SK-N-SH (cell line): ENCODE measurements at regions not wholly inside any gene's neighbourhood (a gene's known extent, or its start where the extent isn't known, plus 50 kb on each side); places are given as distances from the start of the nearest gene placed in this dataset.

ENCODE experiments used
- CTCF ChIA-PET: fragments of 300-600, 350-600 bp; formaldehyde crosslinking; extraction: SDS; loops from one replicate; lab custom pipeline; 2021; lab: Yijun Ruan, JAX
- POLR2A ChIA-PET: fragments of 350-600 bp; sonication (Branson Sonifier 250); formaldehyde crosslinking; extraction: SDS; loops from one replicate; lab custom pipeline; 2020; ENCODE audit warnings: antibody characterized with exemption, inconsistent platforms; lab: Yijun Ruan, JAX
- DNase-seq: peaks from one replicate; pipeline ENCODE4 v3.0.0; 2012
- H2AFZ ChIP-seq: fragments of 200-600 bp; sonication (generic); 2 replicates; pipeline ENCODE4 v1.8.1; 2016; ENCODE audit warnings: antibody characterized with exemption, mild to moderate bottlenecking, low read depth
- H3F3A ChIP-seq: fragments of 200-600 bp; sonication (generic); replicated peaks from 2 replicates; pipeline ENCODE3; 2016; ENCODE audit warnings: antibody characterized with exemption, mild to moderate bottlenecking; ENCODE audit not compliant: insufficient read depth
- H3K27ac ChIP-seq, 2 experiments: fragments of 200-500 bp in 1 of 2; fragments of 200-600 bp in 1 of 2; sonication (Bioruptor generic) in 1 of 2; sonication (generic), shearing (Covaris generic) in 1 of 2; 2 replicates each; pipeline versions ENCODE4 v1.5.1 to v1.6.1; 2014 to 2016; ENCODE audit warnings: low read depth in 2 of 2, inconsistent platforms in 1 of 2, low read length in 1 of 2, mild to moderate bottlenecking in 1 of 2, mixed read lengths in 1 of 2
- H3K27me3 ChIP-seq: fragments of 200-600 bp; sonication (generic), shearing (Covaris generic); 2 replicates; pipeline ENCODE4 v1.6.1; 2016; ENCODE audit warnings: mixed run types; ENCODE audit not compliant: insufficient read depth
- H3K36me3 ChIP-seq, 2 experiments: fragments of 200-500 bp in 1 of 2; fragments of 200-600 bp in 1 of 2; sonication (Bioruptor generic) in 1 of 2; sonication (generic) in 1 of 2; replicated peaks in 1 of 2; 2 replicates each; pipeline versions ENCODE3 to v1.5.1; 2014 to 2016; ENCODE audit warnings: low read length in 1 of 2, mild to moderate bottlenecking in 1 of 2; ENCODE audit not compliant: insufficient read depth in 2 of 2, control insufficient read depth in 1 of 2
- H3K4me1 ChIP-seq, 2 experiments: fragments of 200-500 bp in 1 of 2; fragments of 200-600 bp in 1 of 2; sonication (Bioruptor generic) in 1 of 2; sonication (generic), shearing (Covaris generic) in 1 of 2; 2 replicates each; pipeline versions ENCODE4 v1.5.1 to v1.6.1; 2014 to 2016; ENCODE audit warnings: low read depth in 1 of 2, low read length in 1 of 2, mixed run types in 1 of 2; ENCODE audit not compliant: insufficient read depth in 2 of 2, control insufficient read depth in 1 of 2
- H3K4me2 ChIP-seq: fragments of 200-600 bp; sonication (generic), shearing (Covaris generic); 2 replicates; pipeline ENCODE4 v1.6.1; 2017; ENCODE audit warnings: mixed run types
- H3K4me3 ChIP-seq, 2 experiments: fragments of 200-500 bp in 1 of 2; fragments of 200-600 bp in 1 of 2; sonication (Bioruptor generic) in 1 of 2; sonication (generic), shearing (Covaris generic) in 1 of 2; 2 replicates each; pipeline versions ENCODE4 v1.5.1 to v1.8.1; 2014 to 2016; ENCODE audit warnings: low read depth in 2 of 2, inconsistent platforms in 1 of 2, low read length in 1 of 2, mild to moderate bottlenecking in 1 of 2, mixed read lengths in 1 of 2, moderate library complexity in 1 of 2
- H3K79me2 ChIP-seq: fragments of 200-600 bp; sonication (generic); 2 replicates; pipeline ENCODE4 v1.8.1; 2017; ENCODE audit warnings: mild to moderate bottlenecking; ENCODE audit not compliant: insufficient read depth
- H3K9ac ChIP-seq: fragments of 200-600 bp; sonication (generic); 2 replicates; pipeline ENCODE4 v1.6.1; 2017; ENCODE audit warnings: mixed run types
- H3K9me2 ChIP-seq: fragments of 200-600 bp; sonication (generic); 2 replicates; pipeline ENCODE4 v1.6.1; 2017; ENCODE audit warnings: mixed run types
- H3K9me3 ChIP-seq: fragments of 200-600 bp; sonication (generic); 2 replicates; pipeline ENCODE4 v1.6.1; 2017; ENCODE audit warnings: mixed run types, mild to moderate bottlenecking, moderate library complexity
- H4K20me1 ChIP-seq: fragments of 200-600 bp; sonication (generic); 2 replicates; pipeline ENCODE4 v1.6.1; 2017; ENCODE audit warnings: mild to moderate bottlenecking, mixed run types; ENCODE audit not compliant: insufficient read depth
- CHD2 ChIP-seq: fragments of 150-350 bp; IDR thresholded peaks from 2 replicates; pipeline ENCODE4 v1.6.1; 2018; ENCODE audit warnings: low read length; ENCODE audit not compliant: partially characterized antibody
- CTCF ChIP-seq: fragments of 200-600 bp; sonication (generic); IDR thresholded peaks from 2 replicates; pipeline ENCODE4 v1.6.1; 2017; ENCODE audit warnings: antibody characterized with exemption, mild to moderate bottlenecking, moderate library complexity
- ELF1 ChIP-seq: IDR thresholded peaks from 2 replicates; pipeline ENCODE4 v1.4.0; 2012
- EP300 ChIP-seq, 2 experiments: IDR thresholded peaks; 2 replicates each; pipeline versions ENCODE4 v1.4.0 to v1.6.1; 2012; ENCODE audit warnings: borderline replicate concordance in 1 of 2, low read depth in 1 of 2, low read length in 1 of 2
- EZH2phosphoT487 ChIP-seq: fragments of 200-600 bp; sonication (generic); IDR thresholded peaks from 2 replicates; pipeline ENCODE4 v1.6.1; 2017; ENCODE audit warnings: low read depth, mixed run types, mild to moderate bottlenecking, antibody characterized with exemption, moderate library complexity, borderline replicate concordance
- FOSL2 ChIP-seq: IDR thresholded peaks from 2 replicates; pipeline ENCODE4 v1.4.0; 2012; ENCODE audit warnings: low read depth, mild to moderate bottlenecking, moderate library complexity, borderline replicate concordance
- FOXJ3 ChIP-seq: sonication (generic); formaldehyde crosslinking; IDR thresholded peaks from 2 replicates; pipeline ENCODE4 v1.5.1; 2020; ENCODE audit warnings: mild to moderate bottlenecking, missing genetic modification reagents
- FOXM1 ChIP-seq: IDR thresholded peaks from 2 replicates; pipeline ENCODE4 v1.4.0; 2012; ENCODE audit warnings: low read depth, mild to moderate bottlenecking
- MEF2A ChIP-seq: IDR thresholded peaks from 2 replicates; pipeline ENCODE4 v1.4.0; 2012; ENCODE audit warnings: low read depth, borderline replicate concordance
- NFIC ChIP-seq: IDR thresholded peaks from 2 replicates; pipeline ENCODE4 v1.4.0; 2012; ENCODE audit warnings: borderline replicate concordance
- NRF1 ChIP-seq: IDR thresholded peaks from 2 replicates; pipeline ENCODE4 v1.6.1; 2012; ENCODE audit warnings: low read depth, mild to moderate bottlenecking, low read length
- RAD21 ChIP-seq: IDR thresholded peaks from 2 replicates; pipeline ENCODE4 v1.6.1; 2012; ENCODE audit warnings: mild to moderate bottlenecking, low read length
- RCOR1 ChIP-seq: fragments of 150-350 bp; IDR thresholded peaks from 2 replicates; pipeline ENCODE4 v1.6.1; 2017; ENCODE audit warnings: antibody characterized with exemption, low read length
- REST ChIP-seq: IDR thresholded peaks from 2 replicates; pipeline ENCODE4 v1.6.1; 2012; ENCODE audit warnings: mild to moderate bottlenecking, low read depth, low read length, moderate library complexity
- RFX5 ChIP-seq: IDR thresholded peaks from 2 replicates; pipeline ENCODE4 v1.6.1; 2012; ENCODE audit warnings: mild to moderate bottlenecking, improper control_type of control experiment, low read length
- RXRA ChIP-seq: IDR thresholded peaks from 2 replicates; pipeline ENCODE4 v1.4.0; 2012; ENCODE audit warnings: low read depth, mild to moderate bottlenecking, borderline replicate concordance
- SIN3A ChIP-seq: IDR thresholded peaks from 2 replicates; pipeline ENCODE4 v1.6.1; 2012; ENCODE audit warnings: low read depth, mild to moderate bottlenecking, low read length, moderate library complexity, borderline replicate concordance
- TAF1 ChIP-seq: IDR thresholded peaks from 2 replicates; pipeline ENCODE4 v1.6.1; 2012; ENCODE audit warnings: low read depth, mild to moderate bottlenecking, low read length, moderate library complexity, borderline replicate concordance
- TCF12 ChIP-seq: IDR thresholded peaks from 2 replicates; pipeline ENCODE4 v1.4.0; 2012
- TEAD4 ChIP-seq: IDR thresholded peaks from 2 replicates; pipeline ENCODE4 v1.4.0; 2012; ENCODE audit warnings: mild to moderate bottlenecking, borderline replicate concordance; ENCODE audit not compliant: insufficient read depth
- USF2 ChIP-seq: fragments of 150-350 bp; IDR thresholded peaks from 2 replicates; pipeline ENCODE4 v1.6.1; 2017; ENCODE audit warnings: antibody characterized with exemption, low read length, low read depth, borderline replicate concordance
- YY1 ChIP-seq: IDR thresholded peaks from 2 replicates; pipeline ENCODE4 v1.4.0; 2012; ENCODE audit warnings: low read depth, mild to moderate bottlenecking
- ZBTB33 ChIP-seq: IDR thresholded peaks from 2 replicates; pipeline ENCODE4 v1.4.0; 2012; ENCODE audit warnings: low read depth, borderline replicate concordance
- WGBS: methylation state at CpG from one replicate; pipeline ENCODE4 v1.1.6; 2017; ENCODE audit warnings: low lambda C conversion rate; 5-methylcytosine and 5-hydroxymethylcytosine counted together

GRCh38 chr19:31127134-31127967 is 221.9 kb downstream of the TSHZ3 start:
- 33% methylated on average over 14 of the region's 14 CpGs for WGBS
- Histone ChIP-seq H3F3A (peaks cover 26% of the 10 kb centered on the region), H3K79me2 (no peaks in the 10 kb centered on the region), H3K4me3 (no peak overlapping the region), H3K9me3 (no peaks in the 10 kb centered on the region), H3K9ac (peak overlapping the region; percentile 59), H2AFZ (peak overlapping the region; percentile 10), H4K20me1 (no peaks in the 10 kb centered on the region), H3K4me2 (peak overlapping the region; percentile 61), H3K36me3 (no peaks in the 10 kb centered on the region), H3K9me2 (no peaks in the 10 kb centered on the region), H3K27me3 (no peaks in the 10 kb centered on the region), H3K27ac (peak overlapping the region; percentile 11 to 93; a peak in 3 of 4 replicates), H3K4me1 (peaks cover 2 to 22% of the 10 kb centered on the region in 2 experiments; a peak in 2 of 4 replicates)
- DNase-seq = no peak
- CTCF ChIA-PET = interaction anchor here (0.8 to 1.2 kb wide), 2 partner anchors 9 to 1097 kb away, joined by 3 to 4 read pairs; no protein-coding TSS in a partner anchor
- POLR2A ChIA-PET = no interaction called here
- TF ChIP-seq NRF1 (no peak), EP300 (IDR thresholded peaks at IDR 0.05; ENCODE audit: borderline replicate concordance in 1 of 2, low read depth in 1 of 2, low read length in 1 of 2) (peak; percentile 19 to 88; a peak in 3 of 4 replicates), CTCF (no peak), TCF12 (peak; percentile 91), FOXJ3 (no peak), SIN3A (no peak), FOSL2 (peak; percentile 80), MEF2A (0 out of 2 replicates have a peak, but pooled peaks have one; percentile 18), TEAD4 (peak; percentile 44; the same call in 1 of the 2 replicates), CHD2 (no peak), RCOR1 (no peak), EZH2phosphoT487 (no peak), NFIC (peak; percentile 70), ELF1 (no peak), TAF1 (no peak), USF2 (no peak), FOXM1 (no peak), RXRA (peak; percentile 65; the same call in 1 of the 2 replicates), YY1 (no peak), RAD21 (no peak), ZBTB33 (no peak), RFX5 (no peak), REST (0 out of 2 replicates have a peak, but pooled peaks have one; percentile 31)
